Thyroid gland (tissue), 4 donors: ENCODE measurements at regions not wholly inside any gene's neighbourhood (a gene's known extent, or its start where the extent isn't known, plus 50 kb on each side); places are given as distances from the start of the nearest gene placed in this dataset.

Source experiments
- CTCF ChIP-seq, 6 experiments: fragments of 200-600 bp in 3 of 6; fragments of 450-650 bp in 3 of 6; sonication (generic) in 3 of 6; IDR thresholded peaks; one replicate each; pipeline ENCODE4 v1.5.1; 2016 to 2019; ENCODE audit warnings: antibody characterized with exemption in 6 of 6, mild to moderate bottlenecking in 2 of 6, inconsistent platforms in 1 of 6, moderate library complexity in 1 of 6
- POLR2A ChIP-seq, 2 donors: fragments of 450-650 bp; IDR thresholded peaks; one replicate each; pipeline ENCODE4 v1.6.1; 2017; ENCODE audit warnings: antibody characterized with exemption in 2 of 2, mild to moderate bottlenecking in 2 of 2, moderate library complexity in 1 of 2

GRCh38 chr13:50435011-50435410 is 408.5 kb downstream of the DLEU7 start:
- TF ChIP-seq CTCF (IDR thresholded peaks at IDR 0.05) (no peak), POLR2A (IDR thresholded peaks at IDR 0.05) (no peak)
